ENCODE measurements at regions not wholly inside any gene's neighbourhood (a gene's known extent, or its start where the extent isn't known, plus 50 kb on each side); places are given as distances from the start of the nearest gene placed in this dataset.

DNA sequence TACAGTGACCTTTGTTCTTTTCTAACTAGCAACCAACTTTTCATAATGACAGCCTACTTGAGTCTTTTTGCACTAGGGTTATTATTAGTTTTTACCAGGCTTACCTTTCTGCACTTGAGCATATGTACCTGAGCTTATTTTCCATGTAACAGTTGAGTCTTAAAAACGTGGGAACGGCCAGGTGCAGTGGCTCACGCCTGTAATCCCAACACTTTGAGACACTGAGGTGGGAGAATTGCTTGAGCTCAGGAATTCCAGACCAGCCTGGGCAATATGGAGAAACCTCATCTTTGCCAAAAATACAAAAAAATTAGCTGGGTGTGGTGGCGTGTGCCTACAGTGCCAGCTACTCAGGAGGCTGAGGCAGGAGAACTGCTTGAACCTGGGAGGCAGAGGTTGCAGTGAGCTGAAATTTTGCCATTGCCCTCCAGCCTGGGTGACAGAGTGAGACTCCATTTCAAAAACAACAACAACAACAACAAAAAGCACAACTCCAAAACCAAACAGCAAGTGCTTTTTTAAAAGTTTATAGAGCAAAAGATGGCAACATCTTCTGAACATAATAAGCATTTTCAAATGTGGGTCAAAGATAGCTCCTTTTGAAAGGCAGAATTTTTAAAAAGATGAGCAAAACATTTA, 57.1 kb upstream of the CD28 start:
- H3K4me3 ChIP-seq, result no peak overlapping the region
- no peaks in the 10 kb centered on the region for H3K9me3 ChIP-seq (ENCODE audit: control insufficient read depth in 4 of 4, insufficient read depth in 3 of 4, low read length in 3 of 4)
- H3K36me3 ChIP-seq (ENCODE audit: control insufficient read depth in 4 of 4, insufficient read depth in 4 of 4, low read length in 4 of 4), result no peaks in the 10 kb centered on the region
- DNase-seq (no peak), ATAC-seq (ENCODE audit: insufficient read depth, low FRiP score) (no peak)
- TF ChIP-seq, protein P1, sequence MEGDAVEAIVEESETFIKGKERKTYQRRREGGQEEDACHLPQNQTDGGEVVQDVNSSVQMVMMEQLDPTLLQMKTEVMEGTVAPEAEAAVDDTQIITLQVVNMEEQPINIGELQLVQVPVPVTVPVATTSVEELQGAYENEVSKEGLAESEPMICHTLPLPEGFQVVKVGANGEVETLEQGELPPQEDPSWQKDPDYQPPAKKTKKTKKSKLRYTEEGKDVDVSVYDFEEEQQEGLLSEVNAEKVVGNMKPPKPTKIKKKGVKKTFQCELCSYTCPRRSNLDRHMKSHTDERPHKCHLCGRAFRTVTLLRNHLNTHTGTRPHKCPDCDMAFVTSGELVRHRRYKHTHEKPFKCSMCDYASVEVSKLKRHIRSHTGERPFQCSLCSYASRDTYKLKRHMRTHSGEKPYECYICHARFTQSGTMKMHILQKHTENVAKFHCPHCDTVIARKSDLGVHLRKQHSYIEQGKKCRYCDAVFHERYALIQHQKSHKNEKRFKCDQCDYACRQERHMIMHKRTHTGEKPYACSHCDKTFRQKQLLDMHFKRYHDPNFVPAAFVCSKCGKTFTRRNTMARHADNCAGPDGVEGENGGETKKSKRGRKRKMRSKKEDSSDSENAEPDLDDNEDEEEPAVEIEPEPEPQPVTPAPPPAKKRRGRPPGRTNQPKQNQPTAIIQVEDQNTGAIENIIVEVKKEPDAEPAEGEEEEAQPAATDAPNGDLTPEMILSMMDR (IDR thresholded peaks at IDR 0.05; ENCODE audit: control extremely low read depth, extremely low read depth), result no peak
- H3K9ac ChIP-seq (ENCODE audit: insufficient read depth in 1 of 2, low read length in 2 of 2), result peak overlapping the region in 1 of 2 donors; percentile 50
- H3K27me3 ChIP-seq (ENCODE audit: control insufficient read depth in 3 of 3, insufficient read depth in 3 of 3, low read length in 2 of 3), result no peaks in the 10 kb centered on the region
- peak overlapping the region in 1 of 2 donors; percentile 51 for H3K27ac ChIP-seq (ENCODE audit: low read depth in 1 of 2, low read length in 1 of 2)
- H3K4me1 ChIP-seq (ENCODE audit: control insufficient read depth in 5 of 5, insufficient read depth in 5 of 5, low read length in 5 of 5), result peaks cover 0 to 37% (median 10%) of the 10 kb centered on the region in 5 donors
- 73 to 85% methylated on average over 4 of the region's 4 CpGs for WGBS, 2 donors

DNA sequence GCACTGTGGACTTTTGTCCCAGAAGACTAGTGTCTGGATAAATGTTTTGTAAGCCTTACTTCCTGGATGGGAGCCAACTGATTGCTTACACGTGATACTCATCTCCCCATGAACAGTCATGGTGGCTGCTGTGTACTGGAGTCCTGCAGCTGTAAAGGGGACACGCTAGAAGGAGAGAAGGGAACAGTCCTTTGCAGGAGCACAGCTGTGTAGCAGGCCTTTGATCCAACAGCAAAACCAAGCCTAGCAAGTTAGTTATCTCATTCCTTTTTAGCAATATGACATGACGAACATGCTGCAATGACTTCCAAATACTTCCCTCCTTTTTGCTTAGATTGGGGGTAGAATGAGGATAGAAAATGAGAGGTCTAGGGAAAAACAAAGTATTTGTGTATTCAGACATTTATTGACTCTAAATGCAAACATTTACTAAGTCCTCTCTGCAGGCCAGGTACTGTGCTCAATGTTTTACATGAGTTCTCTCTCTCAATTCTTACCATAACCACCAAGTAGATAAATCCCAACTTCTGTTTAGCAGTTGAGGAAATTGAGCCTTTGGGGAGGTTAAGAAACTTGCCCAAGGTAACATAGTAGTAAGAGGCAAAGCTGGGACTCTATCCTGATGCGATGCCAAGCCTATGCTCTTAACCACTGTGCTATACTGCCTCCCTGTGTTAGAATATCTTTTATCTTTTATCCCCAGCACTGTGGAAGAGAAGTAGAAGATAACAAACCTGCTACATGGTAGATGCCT, 55.4 kb upstream of the CD28 start:
- no peak overlapping the region for H3K9ac ChIP-seq (ENCODE audit: insufficient read depth in 1 of 2, low read length in 2 of 2)
- DNase-seq, result peak; percentile 39 to 82 (median 81)
- H3K27me3 ChIP-seq (ENCODE audit: control insufficient read depth in 3 of 3, insufficient read depth in 3 of 3, low read length in 2 of 3), result no peaks in the 10 kb centered on the region
- TF ChIP-seq, protein P1 (IDR thresholded peaks at IDR 0.05; ENCODE audit: control extremely low read depth, extremely low read depth), result peak; percentile 32
- H3K4me1 ChIP-seq (ENCODE audit: control insufficient read depth in 5 of 5, insufficient read depth in 5 of 5, low read length in 5 of 5), result peaks cover 0 to 37% (median 10%) of the 10 kb centered on the region in 5 donors
- H3K36me3 ChIP-seq (ENCODE audit: control insufficient read depth in 4 of 4, insufficient read depth in 4 of 4, low read length in 4 of 4), result no peaks in the 10 kb centered on the region
- H3K4me3 ChIP-seq, result no peak overlapping the region
- H3K27ac ChIP-seq (ENCODE audit: low read depth in 1 of 2, low read length in 1 of 2), result peak overlapping the region in 1 of 2 donors; percentile 17
- ATAC-seq (ENCODE audit: insufficient read depth, low FRiP score), result peak; percentile 68
- WGBS, 2 donors, result 31 to 39% methylated on average over 4 of the region's 4 CpGs
- no peaks in the 10 kb centered on the region for H3K9me3 ChIP-seq (ENCODE audit: control insufficient read depth in 4 of 4, insufficient read depth in 3 of 4, low read length in 3 of 4)

DNA sequence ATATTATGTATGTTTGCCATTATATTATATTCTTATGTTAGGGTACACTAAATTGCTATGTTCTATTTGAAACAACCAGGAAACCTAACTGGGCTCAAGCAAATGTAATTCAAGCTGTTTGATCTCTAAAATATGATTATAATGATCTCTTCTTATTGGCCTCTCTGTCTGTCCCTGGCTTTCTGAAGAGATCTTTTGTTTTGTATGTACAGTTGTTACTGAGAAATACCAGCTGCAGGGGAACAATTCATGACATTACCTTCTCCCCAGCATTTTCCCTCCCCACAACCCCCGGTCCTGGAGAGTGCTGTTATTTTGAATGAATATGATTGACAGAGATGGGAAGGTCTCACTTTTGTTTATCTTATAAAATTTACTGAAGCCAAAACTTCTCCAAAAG, 54.8 kb upstream of the CD28 start:
- no peaks in the 10 kb centered on the region for H3K9me3 ChIP-seq (ENCODE audit: control insufficient read depth in 4 of 4, insufficient read depth in 3 of 4, low read length in 3 of 4)
- H3K4me1 ChIP-seq (ENCODE audit: control insufficient read depth in 5 of 5, insufficient read depth in 5 of 5, low read length in 5 of 5), result peaks cover 0 to 37% (median 13%) of the 10 kb centered on the region in 5 donors
- H3K27me3 ChIP-seq (ENCODE audit: control insufficient read depth in 3 of 3, insufficient read depth in 3 of 3, low read length in 2 of 3), result no peaks in the 10 kb centered on the region
- H3K36me3 ChIP-seq (ENCODE audit: control insufficient read depth in 4 of 4, insufficient read depth in 4 of 4, low read length in 4 of 4), result no peaks in the 10 kb centered on the region
- H3K27ac ChIP-seq (ENCODE audit: low read depth in 1 of 2, low read length in 1 of 2), result no peak overlapping the region
- no peak overlapping the region for H3K9ac ChIP-seq (ENCODE audit: insufficient read depth in 1 of 2, low read length in 2 of 2)
- ATAC-seq (ENCODE audit: insufficient read depth, low FRiP score), result no peak
- H3K4me3 ChIP-seq, result no peak overlapping the region
- TF ChIP-seq, protein P1 (IDR thresholded peaks at IDR 0.05; ENCODE audit: control extremely low read depth, extremely low read depth), result no peak
- 63 to 72% methylated on average over 1 of the region's 1 CpG for WGBS, 2 donors
- peak in 2 of 3 donors; percentile 57 to 60 for DNase-seq
